ENCODE measurements at regions not wholly inside any gene's neighbourhood (a gene's known extent, or its start where the extent isn't known, plus 50 kb on each side); places are given as distances from the start of the nearest gene placed in this dataset.

DNA sequence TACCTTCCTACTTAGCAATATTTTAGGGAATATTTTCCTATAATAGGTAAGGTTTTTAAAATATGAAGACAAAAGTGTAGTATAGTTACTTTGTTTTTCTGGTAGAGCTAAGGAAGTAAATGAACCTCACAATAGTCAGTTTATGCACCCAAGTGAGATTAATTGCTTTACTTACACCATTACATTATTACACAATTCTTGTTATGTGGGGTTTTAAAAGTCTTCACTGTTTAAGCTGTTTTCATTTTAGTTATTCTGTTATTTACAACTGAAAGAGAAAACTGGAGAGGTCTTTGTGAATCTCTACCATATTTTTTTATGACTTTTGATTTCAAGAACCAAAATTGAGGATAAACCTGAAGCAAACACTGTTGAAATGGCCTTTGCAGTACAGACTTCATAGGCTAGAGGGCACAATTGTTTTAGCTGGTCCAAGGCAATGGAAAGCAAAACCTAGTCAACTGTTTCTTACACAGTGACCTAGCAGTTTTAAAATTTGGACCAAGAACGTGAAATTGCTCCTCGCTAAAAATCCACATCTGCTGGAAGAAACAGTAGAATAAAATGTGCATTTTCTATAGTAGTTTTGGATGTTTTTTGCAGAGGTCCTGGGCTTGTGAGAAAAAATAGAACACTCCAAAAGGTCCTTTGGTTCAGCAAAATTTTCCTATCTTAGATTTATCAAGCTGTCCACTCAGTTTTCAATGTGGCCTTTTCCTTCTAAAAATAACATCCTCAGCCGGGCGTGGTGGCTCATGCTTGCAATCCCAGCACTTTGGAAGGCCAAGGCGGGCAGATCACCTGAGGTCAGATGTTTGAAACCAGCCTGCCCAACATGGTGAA lies 66.4 kb upstream of the FER start:
- in situ Hi-C loops (cut with HindIII; ENCODE audit: low sequenced_read_pairs) = loop anchor here (10.0 kb wide), 1 partner anchor 54 kb away; no protein-coding TSS in a partner anchor
- no peak overlapping the region for H3K4me3 ChIP-seq (ENCODE audit: low read depth, low read length)
- DNase-seq (ENCODE audit: low read depth) = peak; percentile 62
- TF ChIP-seq, protein P1, sequence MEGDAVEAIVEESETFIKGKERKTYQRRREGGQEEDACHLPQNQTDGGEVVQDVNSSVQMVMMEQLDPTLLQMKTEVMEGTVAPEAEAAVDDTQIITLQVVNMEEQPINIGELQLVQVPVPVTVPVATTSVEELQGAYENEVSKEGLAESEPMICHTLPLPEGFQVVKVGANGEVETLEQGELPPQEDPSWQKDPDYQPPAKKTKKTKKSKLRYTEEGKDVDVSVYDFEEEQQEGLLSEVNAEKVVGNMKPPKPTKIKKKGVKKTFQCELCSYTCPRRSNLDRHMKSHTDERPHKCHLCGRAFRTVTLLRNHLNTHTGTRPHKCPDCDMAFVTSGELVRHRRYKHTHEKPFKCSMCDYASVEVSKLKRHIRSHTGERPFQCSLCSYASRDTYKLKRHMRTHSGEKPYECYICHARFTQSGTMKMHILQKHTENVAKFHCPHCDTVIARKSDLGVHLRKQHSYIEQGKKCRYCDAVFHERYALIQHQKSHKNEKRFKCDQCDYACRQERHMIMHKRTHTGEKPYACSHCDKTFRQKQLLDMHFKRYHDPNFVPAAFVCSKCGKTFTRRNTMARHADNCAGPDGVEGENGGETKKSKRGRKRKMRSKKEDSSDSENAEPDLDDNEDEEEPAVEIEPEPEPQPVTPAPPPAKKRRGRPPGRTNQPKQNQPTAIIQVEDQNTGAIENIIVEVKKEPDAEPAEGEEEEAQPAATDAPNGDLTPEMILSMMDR (IDR thresholded peaks at IDR 0.05; ENCODE audit: low read depth, low read length, missing control alignments) = peak; percentile 90

DNA sequence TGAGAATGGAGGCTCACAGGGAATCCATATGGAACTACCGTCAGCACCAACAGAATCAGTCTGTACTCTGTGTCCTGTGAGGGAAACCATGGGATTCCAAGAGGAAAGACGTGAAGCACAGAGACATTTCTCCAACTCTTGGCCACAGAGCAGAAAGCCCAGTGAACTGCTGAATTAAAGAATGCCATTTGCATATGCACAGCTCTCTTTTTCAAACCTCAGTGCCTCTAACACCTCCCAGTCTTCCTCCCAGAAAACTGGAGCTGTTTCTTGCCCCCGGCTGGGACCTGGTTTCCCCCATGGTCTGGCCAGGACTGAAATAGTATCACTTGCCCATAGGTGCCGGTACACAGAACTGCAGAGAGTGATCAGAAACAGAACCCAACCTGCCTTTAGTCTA lies 69.6 kb upstream of the FER start:
- DNase-seq (ENCODE audit: low read depth) = no peak
- TF ChIP-seq, protein P1 (IDR thresholded peaks at IDR 0.05; ENCODE audit: low read depth, low read length, missing control alignments) = no peak
- in situ Hi-C loops (cut with HindIII; ENCODE audit: low sequenced_read_pairs) = no loop called here
- H3K4me3 ChIP-seq (ENCODE audit: low read depth, low read length) = no peak overlapping the region

DNA sequence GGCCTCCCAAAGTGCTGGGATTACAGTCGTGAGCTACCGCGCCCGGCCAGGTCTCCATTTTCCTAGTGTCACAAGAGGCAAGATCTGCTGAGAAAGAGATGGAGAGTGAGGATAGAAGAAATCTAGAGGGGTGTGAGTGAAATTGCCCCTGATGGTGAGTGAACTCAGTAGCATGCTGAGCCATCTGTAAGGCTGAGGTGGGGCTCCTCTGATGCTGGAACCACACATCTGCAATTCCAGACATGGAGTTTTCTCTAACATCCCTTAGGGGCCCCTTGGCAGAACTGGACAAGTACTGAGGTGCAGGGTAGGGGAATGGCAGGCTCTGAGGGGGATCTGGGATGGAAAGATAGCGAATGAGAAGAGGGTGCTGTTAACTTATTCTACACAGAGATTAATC lies 72.0 kb upstream of the FER start:
- DNase-seq (ENCODE audit: low read depth) = no peak
- TF ChIP-seq, protein P1 (IDR thresholded peaks at IDR 0.05; ENCODE audit: low read depth, low read length, missing control alignments) = no peak
- in situ Hi-C loops (cut with HindIII; ENCODE audit: low sequenced_read_pairs) = no loop called here
- no peak overlapping the region for H3K4me3 ChIP-seq (ENCODE audit: low read depth, low read length)

- in situ Hi-C loops (cut with HindIII; ENCODE audit: low sequenced_read_pairs) = no loop called here
- H3K4me3 ChIP-seq (ENCODE audit: low read depth, low read length) = no peak overlapping the region
- DNase-seq (ENCODE audit: low read depth) = no peak
- TF ChIP-seq, protein P1 (IDR thresholded peaks at IDR 0.05; ENCODE audit: low read depth, low read length, missing control alignments) = no peak
Measured at GRCh38 chr5:108672639-108673038, 75.1 kb upstream of the FER start.

DNA sequence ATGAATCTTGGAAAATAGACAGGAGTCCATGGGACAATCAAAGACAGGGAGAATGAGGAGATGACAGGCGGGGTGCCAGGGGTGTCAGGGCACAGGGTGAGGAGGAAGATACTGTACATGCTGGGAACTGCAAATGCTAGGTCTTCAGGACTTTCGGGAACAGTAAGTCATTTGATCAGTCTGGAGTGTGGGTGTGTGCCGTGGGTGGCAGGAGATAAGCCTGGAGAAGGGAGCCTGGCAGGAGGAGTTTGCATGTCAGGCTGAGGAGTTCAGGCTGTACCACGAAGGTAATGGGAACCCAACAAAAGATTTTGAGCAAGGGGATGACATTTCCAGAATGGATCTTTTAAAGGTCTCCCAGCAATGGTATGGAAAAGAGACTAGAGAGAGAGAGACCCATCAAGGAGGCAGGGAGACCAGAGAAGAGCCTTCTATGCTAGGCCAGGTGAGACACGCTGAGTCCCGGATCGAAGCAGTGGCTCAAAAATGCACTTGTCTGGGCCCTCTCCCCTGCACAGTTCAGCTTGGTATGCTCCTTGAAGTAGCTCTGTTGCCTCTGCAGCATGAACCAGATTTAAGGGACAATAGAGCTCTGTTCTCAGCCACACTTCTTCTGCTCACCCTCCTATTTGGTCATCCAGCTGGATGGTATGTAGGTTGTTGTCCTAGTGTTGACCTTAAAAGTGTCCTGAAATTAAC lies 77.0 kb upstream of the FER start:
- TF ChIP-seq, protein P1 (IDR thresholded peaks at IDR 0.05; ENCODE audit: low read depth, low read length, missing control alignments) = no peak
- in situ Hi-C loops (cut with HindIII; ENCODE audit: low sequenced_read_pairs) = no loop called here
- H3K4me3 ChIP-seq (ENCODE audit: low read depth, low read length) = no peak overlapping the region
- DNase-seq (ENCODE audit: low read depth) = no peak

- in situ Hi-C loops (cut with HindIII; ENCODE audit: low sequenced_read_pairs) = no loop called here
Measured at GRCh38 chr5:108669462-108669861, 78.2 kb upstream of the FER start.

More at GRCh38 chr5:108669462-108669861, 78.2 kb upstream of the FER start:
- TF ChIP-seq, protein P1 (IDR thresholded peaks at IDR 0.05; ENCODE audit: low read depth, low read length, missing control alignments) = no peak
- DNase-seq (ENCODE audit: low read depth) = no peak
- H3K4me3 ChIP-seq (ENCODE audit: low read depth, low read length) = no peak overlapping the region

All from astrocyte of the cerebellum (primary cell).